K562 (cell line): ENCODE measurements at regions not wholly inside any gene's neighbourhood (a gene's known extent, or its start where the extent isn't known, plus 50 kb on each side); places are given as distances from the start of the nearest gene placed in this dataset.

Experiments used
- ATAC-seq: fragments of 200-7000 bp; cut with Tn5 transposase; 3 replicates; pipeline ENCODE4 v1.9.1; 2020; ENCODE audit warnings: moderate library complexity
- BruUV-seq: library from RNA; stranded (reverse); fragments of 400-500 nt; replicated peaks from 2 replicates; lab custom pipeline; 2021; lab: Mats Ljungman, UMichigan
- CTCF ChIA-PET: fragments of 300-600 bp; formaldehyde crosslinking; extraction: SDS; loops from one replicate; lab custom pipeline; 2021; ENCODE audit warnings: low intra/inter-chr PET ratio; lab: Yijun Ruan, JAX
- POLR2A ChIA-PET: fragments of 300-600, 350-650 bp; sonication (Branson Sonifier 250); formaldehyde crosslinking; extraction: SDS; loops from one replicate; lab custom pipeline; 2021; ENCODE audit warnings: antibody characterized with exemption, inconsistent platforms; lab: Yijun Ruan, JAX
- DNase-seq, 4 experiments: peaks; one replicate each; pipeline versions ENCODE4 v3.0.0 to v3.0.0-alpha.2; 2011 to 2018; ENCODE audit warnings: low spot score in 3 of 4, mixed read lengths in 3 of 4; ENCODE audit errors: extremely low read depth in 1 of 4
- FAIRE-seq: peaks from 2 replicates; lab custom pipeline; 2011; peaks lifted over from hg19 to GRCh38; lab: Jason Lieb, UNC
- H2AFZ ChIP-seq: 2 replicates; pipeline ENCODE4 v1.6.0; 2011; ENCODE audit warnings: low read depth, low read length, control low read depth, inconsistent platforms
- H3K27ac ChIP-seq: fragments of 200-600 bp; 3 replicates; pipeline ENCODE4 v1.8.0; 2011; ENCODE audit warnings: low read depth, mild to moderate bottlenecking, control low read depth, inconsistent platforms, low read length, moderate library complexity, mixed read lengths; ENCODE audit errors: extremely low read depth
- H3K27me3 ChIP-seq, 2 experiments: fragments of 300-600 bp in 1 of 2; 2 replicates in 1 of 2; 3 replicates in 1 of 2; pipeline versions ENCODE4 v1.6.0 to v1.8.0; 2011; ENCODE audit warnings: inconsistent platforms in 2 of 2, low read length in 2 of 2, mild to moderate bottlenecking in 1 of 2, mixed read lengths in 1 of 2, moderate library complexity in 1 of 2; ENCODE audit not compliant: control insufficient read depth in 2 of 2, insufficient read depth in 2 of 2
- H3K36me3 ChIP-seq: fragments of 300-600 bp; 3 replicates; pipeline ENCODE4 v1.8.0; 2011; ENCODE audit warnings: mild to moderate bottlenecking, low read length, inconsistent platforms; ENCODE audit not compliant: control insufficient read depth, insufficient read depth
- H3K4me1 ChIP-seq, 2 experiments: fragments of 200-600 bp in 1 of 2; replicated peaks in 1 of 2; 2 replicates in 1 of 2; 3 replicates in 1 of 2; pipeline versions ENCODE4 v1.5.1 to v1.8.0; 2011; ENCODE audit warnings: inconsistent platforms in 2 of 2, low read length in 2 of 2, mild to moderate bottlenecking in 1 of 2, mixed read lengths in 1 of 2, moderate library complexity in 1 of 2; ENCODE audit not compliant: control insufficient read depth in 2 of 2, insufficient read depth in 2 of 2
- H3K4me2 ChIP-seq: 2 replicates; pipeline ENCODE4 v1.6.1; 2011; ENCODE audit warnings: low read length, control low read depth, inconsistent platforms, mixed read lengths; ENCODE audit not compliant: insufficient read depth
- H3K4me3 ChIP-seq: fragments of 200-600 bp; sonication (generic), shearing (Covaris generic); 2 replicates; pipeline ENCODE4 v1.5.1; 2016; ENCODE audit warnings: control low read depth, inconsistent platforms
- H3K79me2 ChIP-seq: fragments of 200-600 bp; 3 replicates; pipeline ENCODE4 v1.8.0; 2011; ENCODE audit warnings: low read length, inconsistent platforms; ENCODE audit not compliant: control insufficient read depth, insufficient read depth
- H3K9ac ChIP-seq, 2 experiments: 2 replicates each; pipeline versions ENCODE4 v1.6.0 to v1.6.1; 2011; ENCODE audit warnings: low read depth in 2 of 2, low read length in 2 of 2, control low read depth in 1 of 2, inconsistent platforms in 1 of 2, mild to moderate bottlenecking in 1 of 2, mixed read lengths in 1 of 2; ENCODE audit not compliant: insufficient read depth in 1 of 2
- H3K9me1 ChIP-seq: one replicate; pipeline ENCODE4 v1.6.0; 2011; ENCODE audit warnings: inconsistent platforms, mild to moderate bottlenecking, low read length, moderate library complexity; ENCODE audit not compliant: control insufficient read depth, insufficient read depth
- H3K9me3 ChIP-seq: replicated peaks from 2 replicates; pipeline ENCODE4 v1.5.1; 2011; ENCODE audit warnings: low read depth, low read length, inconsistent platforms; ENCODE audit not compliant: control insufficient read depth, insufficient read depth
- H4K20me1 ChIP-seq: replicated peaks from 2 replicates; pipeline ENCODE4 v1.6.1; 2011; ENCODE audit warnings: low read length, inconsistent platforms, mixed read lengths; ENCODE audit not compliant: control insufficient read depth, insufficient read depth
- BRF2 ChIP-seq: IDR thresholded peaks from 3 replicates; pipeline ENCODE4 v1.6.1; 2011; ENCODE audit warnings: borderline replicate concordance, mild to moderate bottlenecking; ENCODE audit not compliant: insufficient read length, insufficient read depth
- DPF2 ChIP-seq: fragments of 450-650 bp; IDR thresholded peaks from 2 replicates; pipeline ENCODE4 v1.6.1; 2016
- FOXJ3 ChIP-seq: sonication (generic); formaldehyde crosslinking; IDR thresholded peaks from 2 replicates; pipeline ENCODE4 v1.4.0; 2020; ENCODE audit warnings: mild to moderate bottlenecking, missing genetic modification reagents
- MAX ChIP-seq: sonication (generic); formaldehyde crosslinking; IDR thresholded peaks from 2 replicates; pipeline ENCODE4 v1.9.0; 2022; ENCODE audit warnings: mild to moderate bottlenecking, missing genetic modification reagents
- PCBP1 ChIP-seq: fragments of 200-400 bp; formaldehyde crosslinking; IDR thresholded peaks from 2 replicates; pipeline ENCODE4 v1.6.1; 2018; ENCODE audit warnings: mild to moderate bottlenecking, low read depth, low read length; ENCODE audit not compliant: poor library complexity, severe bottlenecking
- PHTF2 ChIP-seq: fragments of 250-450 bp; sonication (Bioruptor Pico); IDR thresholded peaks from 2 replicates; pipeline ENCODE4 v1.5.0; 2021; ENCODE audit warnings: mild to moderate bottlenecking
- SP2 ChIP-seq: IDR thresholded peaks from 2 replicates; pipeline ENCODE4 v1.6.1; 2011; ENCODE audit warnings: mild to moderate bottlenecking, low read depth, low read length, moderate library complexity; ENCODE audit not compliant: poor library complexity, severe bottlenecking; ENCODE audit errors: extremely low read depth
- TAF7 ChIP-seq: fragments of 450-650 bp; IDR thresholded peaks from 2 replicates; pipeline ENCODE4 v1.6.1; 2016; ENCODE audit warnings: missing genetic modification characterization, missing compliant biosample characterization
- ZBED1 ChIP-seq: IDR thresholded peaks from 2 replicates; pipeline ENCODE4 v1.6.1; 2014
- ZNF217 ChIP-seq: sonication (generic); formaldehyde crosslinking; IDR thresholded peaks from 2 replicates; pipeline ENCODE4 v1.8.0; 2022; ENCODE audit warnings: mild to moderate bottlenecking, missing genetic modification reagents
- ZNF609 ChIP-seq: sonication (generic); formaldehyde crosslinking; IDR thresholded peaks from 2 replicates; pipeline ENCODE4 v1.8.1; 2023; ENCODE audit warnings: missing genetic modification reagents, mild to moderate bottlenecking, borderline replicate concordance
- WGBS: fragments of 100-300 bp; shearing (Covaris generic); methylation state at CpG from one replicate; pipeline ENCODE4 v1.1.6; 2016; ENCODE audit warnings: low coverage, mixed read lengths; ENCODE audit not compliant: insufficient coverage; ENCODE audit errors: missing lambda C conversion rate; 5-methylcytosine and 5-hydroxymethylcytosine counted together
- in situ Hi-C: fragments of 300-500 bp; cut with MboI; formaldehyde crosslinking; loops from 4 replicates; pipeline ENCODE4 v1.15.0; 2018; ENCODE audit warnings: inconsistent platforms, mixed read lengths
- intact Hi-C: fragments of 100-400 bp; cut with micrococcal nuclease; formaldehyde crosslinking; loops from 2 replicates; pipeline ENCODE4 v1.14.2; 2022

- Histone ChIP-seq H3K9me1 (no peaks in the 10 kb centered on the region), H3K27ac (no peak overlapping the region), H2AFZ (no peak overlapping the region), H3K9me3 (no peaks in the 10 kb centered on the region), H3K4me1 (no peaks in the 10 kb centered on the region), H3K4me3 (no peak overlapping the region), H3K79me2 (no peaks in the 10 kb centered on the region), H3K27me3 (no peaks in the 10 kb centered on the region), H4K20me1 (no peaks in the 10 kb centered on the region), H3K9ac (no peak overlapping the region), H3K36me3 (no peaks in the 10 kb centered on the region), H3K4me2 (no peak overlapping the region)
- TF ChIP-seq ZNF609 (no peak), ZNF217 (no peak), MAX (CRISPR knock-in tag) (no peak), PCBP1 (no peak), SP2 (no peak), BRF2 (no peak), FOXJ3 (CRISPR knock-in tag) (no peak), TAF7 (tag) (no peak), PHTF2 (CRISPR knock-in tag) (no peak), DPF2 (no peak), ZBED1 (no peak)
- no peak for FAIRE-seq
- no TSS peak for BruUV-seq
- ChIA-PET CTCF (no interaction called here), POLR2A (no interaction called here)
- in situ Hi-C loops (no loop called here), intact Hi-C loops (no loop called here)
- WGBS: 15% methylated on average over 2 of the region's 2 CpGs
- no peak for DNase-seq
- ATAC-seq: no peak
Measured at GRCh38 chr3:177893331-177893730, 642.9 kb upstream of the KCNMB2 start.
